Hepatocyte (in vitro differentiated cells): ENCODE measurements at regions not wholly inside any gene's neighbourhood (a gene's known extent, or its start where the extent isn't known, plus 50 kb on each side); places are given as distances from the start of the nearest gene placed in this dataset.

Source experiments
- DNase-seq: peaks from one replicate; pipeline ENCODE4 v3.0.0-alpha.2; 2016; ENCODE audit warnings: low spot score
- H2AFZ ChIP-seq: fragments of 200-600 bp; sonication (generic); 2 replicates; pipeline ENCODE4 v1.6.0; 2016; ENCODE audit warnings: antibody characterized with exemption, mild to moderate bottlenecking
- H3K27ac ChIP-seq: fragments of 200-600 bp; sonication (generic); 2 replicates; pipeline ENCODE4 v1.5.1; 2016; ENCODE audit warnings: mild to moderate bottlenecking
- H3K27me3 ChIP-seq: fragments of 200-600 bp; sonication (generic); 2 replicates; pipeline ENCODE4 v1.6.1; 2016
- H3K36me3 ChIP-seq: fragments of 200-600 bp; sonication (generic); replicated peaks from 2 replicates; pipeline ENCODE4 v1.5.1; 2016; ENCODE audit warnings: low read depth; ENCODE audit not compliant: insufficient read depth
- H3K4me1 ChIP-seq: fragments of 200-600 bp; sonication (generic); 2 replicates; pipeline ENCODE4 v1.5.1; 2016; ENCODE audit warnings: mild to moderate bottlenecking, moderate library complexity; ENCODE audit not compliant: insufficient read depth
- H3K4me2 ChIP-seq: fragments of 200-600 bp; sonication (generic); 2 replicates; pipeline ENCODE4 v1.6.0; 2016
- H3K4me3 ChIP-seq: fragments of 200-600 bp; sonication (generic); 2 replicates; pipeline ENCODE4 v1.5.1; 2016; ENCODE audit warnings: mild to moderate bottlenecking
- H3K79me2 ChIP-seq: fragments of 200-600 bp; sonication (generic); 2 replicates; pipeline ENCODE4 v1.6.0; 2017; ENCODE audit warnings: mild to moderate bottlenecking
- H3K9me2 ChIP-seq: fragments of 200-600 bp; sonication (generic); replicated peaks from 2 replicates; pipeline ENCODE4 v1.6.0; 2017; ENCODE audit warnings: mild to moderate bottlenecking; ENCODE audit not compliant: insufficient read depth
- H3K9me3 ChIP-seq: fragments of 200-600 bp; sonication (generic); 2 replicates; pipeline ENCODE4 v1.5.1; 2016; ENCODE audit warnings: low read depth, mild to moderate bottlenecking
- H4K20me1 ChIP-seq: fragments of 200-600 bp; sonication (generic); 2 replicates; pipeline ENCODE4 v1.6.0; 2016; ENCODE audit warnings: mild to moderate bottlenecking; ENCODE audit not compliant: insufficient read depth, poor library complexity, severe bottlenecking
- EZH2 ChIP-seq: fragments of 200-600 bp; sonication (generic); IDR thresholded peaks from 2 replicates; pipeline ENCODE4 v1.6.1; 2016; ENCODE audit warnings: antibody characterized with exemption, mild to moderate bottlenecking, borderline replicate concordance
- EZH2phosphoT487 ChIP-seq: fragments of 200-600 bp; sonication (generic); IDR thresholded peaks from one replicate; pipeline ENCODE4 v1.6.1; 2018; ENCODE audit warnings: antibody characterized with exemption, mild to moderate bottlenecking, low read depth, moderate library complexity; ENCODE audit not compliant: unreplicated experiment, severe bottlenecking
- WGBS: methylation state at CpG from one replicate; pipeline ENCODE4 v1.1.6; 2016; ENCODE audit warnings: low lambda C conversion rate; ENCODE audit errors: missing lambda C conversion rate; 5-methylcytosine and 5-hydroxymethylcytosine counted together
- TF ChIP-seq, protein P1 (sequence below): fragments of 200-600 bp; sonication (generic); IDR thresholded peaks from 2 replicates; pipeline ENCODE4 v1.5.1; 2016; ENCODE audit warnings: antibody characterized with exemption, mild to moderate bottlenecking; ENCODE audit not compliant: poor library complexity

DNA sequence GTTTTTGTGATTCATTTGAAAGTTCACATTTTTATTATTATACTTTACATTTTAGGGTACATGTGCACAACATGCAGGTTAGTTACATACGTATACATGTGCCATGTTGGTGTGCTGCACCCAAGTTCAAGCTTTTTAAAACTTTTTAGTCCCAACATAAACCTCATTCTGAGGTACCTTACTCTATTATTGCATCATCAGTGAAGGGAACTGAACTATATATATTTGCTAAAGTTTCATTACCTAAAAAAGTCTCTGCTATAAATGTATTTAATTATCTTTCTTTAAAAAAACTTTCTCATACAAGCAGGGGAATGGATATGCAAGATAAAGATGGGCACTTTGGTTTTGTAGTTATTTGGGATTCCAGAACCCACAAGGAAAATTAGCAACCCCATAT, 931.4 kb upstream of the ADGRL2 start:
- Histone ChIP-seq H3K36me3 (no peaks in the 10 kb centered on the region), H3K79me2 (no peaks in the 10 kb centered on the region), H3K9me2 (no peaks in the 10 kb centered on the region), H3K27ac (no peak overlapping the region), H3K4me1 (no peaks in the 10 kb centered on the region), H2AFZ (no peak overlapping the region), H3K9me3 (no peaks in the 10 kb centered on the region), H3K4me3 (no peak overlapping the region), H3K27me3 (no peaks in the 10 kb centered on the region), H3K4me2 (no peak overlapping the region), H4K20me1 (no peaks in the 10 kb centered on the region)
- TF ChIP-seq, protein P1, sequence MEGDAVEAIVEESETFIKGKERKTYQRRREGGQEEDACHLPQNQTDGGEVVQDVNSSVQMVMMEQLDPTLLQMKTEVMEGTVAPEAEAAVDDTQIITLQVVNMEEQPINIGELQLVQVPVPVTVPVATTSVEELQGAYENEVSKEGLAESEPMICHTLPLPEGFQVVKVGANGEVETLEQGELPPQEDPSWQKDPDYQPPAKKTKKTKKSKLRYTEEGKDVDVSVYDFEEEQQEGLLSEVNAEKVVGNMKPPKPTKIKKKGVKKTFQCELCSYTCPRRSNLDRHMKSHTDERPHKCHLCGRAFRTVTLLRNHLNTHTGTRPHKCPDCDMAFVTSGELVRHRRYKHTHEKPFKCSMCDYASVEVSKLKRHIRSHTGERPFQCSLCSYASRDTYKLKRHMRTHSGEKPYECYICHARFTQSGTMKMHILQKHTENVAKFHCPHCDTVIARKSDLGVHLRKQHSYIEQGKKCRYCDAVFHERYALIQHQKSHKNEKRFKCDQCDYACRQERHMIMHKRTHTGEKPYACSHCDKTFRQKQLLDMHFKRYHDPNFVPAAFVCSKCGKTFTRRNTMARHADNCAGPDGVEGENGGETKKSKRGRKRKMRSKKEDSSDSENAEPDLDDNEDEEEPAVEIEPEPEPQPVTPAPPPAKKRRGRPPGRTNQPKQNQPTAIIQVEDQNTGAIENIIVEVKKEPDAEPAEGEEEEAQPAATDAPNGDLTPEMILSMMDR = no peak
- TF ChIP-seq EZH2 (no peak), EZH2phosphoT487 (no peak)
- no peak for DNase-seq
- 100% methylated on average over 1 of the region's 1 CpG for WGBS

DNA sequence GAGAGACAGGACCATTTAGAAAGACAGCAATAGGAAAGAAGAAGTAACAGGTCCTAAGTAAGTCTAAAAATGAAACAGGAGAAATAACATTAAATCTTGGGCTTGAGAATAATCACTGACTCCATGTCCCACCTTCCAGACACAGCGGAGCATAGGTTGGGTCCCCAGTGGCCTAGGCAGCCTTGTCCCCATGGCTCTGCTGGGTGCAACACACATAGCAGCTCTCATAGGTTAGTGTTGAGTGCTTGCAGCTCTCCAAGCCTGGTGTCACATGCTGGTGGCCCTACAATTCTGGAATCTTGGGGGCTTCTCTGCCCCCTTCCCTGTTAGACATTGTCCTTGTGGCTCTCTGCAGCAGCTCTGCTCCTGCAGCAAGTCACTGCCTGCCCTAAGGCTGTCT, 952.8 kb upstream of the ADGRL2 start:
- no peaks in the 10 kb centered on the region for H3K4me1 ChIP-seq
- H3K4me3 ChIP-seq = no peak overlapping the region
- H3K79me2 ChIP-seq = no peaks in the 10 kb centered on the region
- no peaks in the 10 kb centered on the region for H3K9me2 ChIP-seq
- no peaks in the 10 kb centered on the region for H3K9me3 ChIP-seq
- H3K27me3 ChIP-seq = no peaks in the 10 kb centered on the region
- WGBS = 100% methylated on average over 1 of the region's 1 CpG
- TF ChIP-seq EZH2phosphoT487 (no peak), EZH2 (no peak)
- TF ChIP-seq, protein P1 = no peak
- no peak overlapping the region for H2AFZ ChIP-seq
- H4K20me1 ChIP-seq = no peaks in the 10 kb centered on the region
- H3K27ac ChIP-seq = no peak overlapping the region
- H3K36me3 ChIP-seq = no peaks in the 10 kb centered on the region
- DNase-seq = no peak
- no peak overlapping the region for H3K4me2 ChIP-seq

DNA sequence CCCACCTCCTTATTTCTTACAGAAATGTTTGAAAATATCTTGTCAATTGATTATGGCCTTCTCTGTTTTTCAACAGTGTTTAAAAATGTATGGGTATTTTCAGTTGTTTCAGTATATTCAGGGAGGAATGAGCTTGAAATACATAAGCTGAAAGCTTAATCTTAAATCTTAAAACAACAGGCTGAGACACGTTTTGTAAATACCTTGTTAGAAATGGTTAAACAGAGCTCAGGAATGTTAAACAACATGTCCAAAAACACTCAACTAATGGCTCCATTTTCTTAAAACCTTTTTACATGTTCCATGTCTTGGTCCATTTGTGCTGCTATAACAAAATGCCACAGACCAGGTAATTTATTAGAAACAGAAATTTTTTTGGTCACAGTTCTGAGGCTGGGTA, 953.8 kb upstream of the ADGRL2 start:
- Histone ChIP-seq H3K4me3 (no peak overlapping the region), H3K4me2 (no peak overlapping the region), H2AFZ (no peak overlapping the region), H3K27ac (no peak overlapping the region), H3K27me3 (no peaks in the 10 kb centered on the region), H3K79me2 (no peaks in the 10 kb centered on the region), H3K9me2 (no peaks in the 10 kb centered on the region), H3K9me3 (no peaks in the 10 kb centered on the region), H4K20me1 (no peaks in the 10 kb centered on the region), H3K4me1 (no peaks in the 10 kb centered on the region), H3K36me3 (no peaks in the 10 kb centered on the region)
- no peak for DNase-seq
- TF ChIP-seq EZH2phosphoT487 (no peak), EZH2 (no peak)
- TF ChIP-seq, protein P1 = no peak
- WGBS = 25% methylated on average over 1 of the region's 1 CpG

DNA sequence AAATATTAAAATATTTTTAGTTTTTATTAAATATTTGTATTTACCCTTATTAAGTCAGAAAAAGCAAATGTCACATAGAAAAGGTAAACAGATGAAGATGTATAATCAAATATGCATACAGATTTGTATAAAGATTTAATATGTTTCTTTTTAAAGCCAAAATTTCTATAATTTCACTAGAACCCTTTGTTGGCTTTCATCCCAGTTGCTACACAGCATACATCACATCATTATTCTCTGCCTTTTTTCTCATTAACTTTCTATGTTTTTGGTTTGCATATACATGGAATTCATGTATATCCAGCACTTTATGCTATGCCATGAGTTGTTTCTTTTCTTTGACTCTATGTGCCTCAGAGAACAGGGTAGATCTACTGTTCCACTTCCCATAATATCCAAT, 957.9 kb upstream of the ADGRL2 start:
- Histone ChIP-seq H3K9me2 (no peaks in the 10 kb centered on the region), H3K27me3 (no peaks in the 10 kb centered on the region), H3K4me2 (no peak overlapping the region), H3K27ac (no peak overlapping the region), H3K9me3 (no peaks in the 10 kb centered on the region), H4K20me1 (no peaks in the 10 kb centered on the region), H3K4me1 (no peaks in the 10 kb centered on the region), H3K4me3 (no peak overlapping the region), H3K79me2 (no peaks in the 10 kb centered on the region), H3K36me3 (no peaks in the 10 kb centered on the region), H2AFZ (no peak overlapping the region)
- TF ChIP-seq EZH2phosphoT487 = no peak
- TF ChIP-seq EZH2 = no peak
- TF ChIP-seq, protein P1 = no peak
- DNase-seq = no peak
